ENCODE measurements at regions not wholly inside any gene's neighbourhood (a gene's known extent, or its start where the extent isn't known, plus 50 kb on each side); places are given as distances from the start of the nearest gene placed in this dataset.

DNA sequence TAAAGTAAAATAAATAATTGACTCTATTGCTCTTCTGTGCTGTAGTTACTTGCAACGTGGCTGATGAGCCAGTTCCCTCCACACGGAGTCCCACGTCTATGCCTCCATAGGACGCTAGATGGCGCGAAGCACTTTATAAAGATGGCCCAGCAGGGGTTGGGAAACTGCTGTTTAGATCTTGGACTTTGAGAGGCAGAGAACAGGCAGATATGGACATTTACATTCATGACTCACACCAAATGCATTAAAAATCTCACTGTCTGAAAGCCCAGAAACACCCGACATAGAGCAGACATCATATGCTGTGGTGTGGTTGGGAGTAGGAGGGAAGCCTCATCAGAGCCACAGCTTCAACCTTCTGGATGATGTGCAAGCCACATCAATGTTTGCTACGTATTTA, 643.1 kb upstream of the ARGLU1 start:
- TF ChIP-seq ZNF274 (IDR thresholded peaks at IDR 0.05; ENCODE audit: low read depth, low read length) = no peak
- H3K4me3 ChIP-seq (ENCODE audit: low read length) = no peak overlapping the region

DNA sequence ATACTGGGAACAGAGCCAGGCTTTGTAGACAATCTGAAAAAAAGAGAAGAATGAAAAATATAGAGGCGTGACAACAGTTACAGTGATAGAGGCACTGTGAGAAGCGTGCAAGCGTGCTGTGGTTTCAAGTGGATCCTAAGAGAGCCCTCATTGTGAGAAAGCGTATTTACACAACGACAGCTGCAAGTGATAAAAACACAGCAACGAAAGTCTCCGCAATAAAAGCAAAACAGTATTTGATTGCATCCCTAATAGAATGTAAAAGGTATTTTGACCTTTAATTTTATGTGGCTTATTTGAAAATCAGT, 642.7 kb upstream of the ARGLU1 start:
- no peak overlapping the region for H3K4me3 ChIP-seq (ENCODE audit: low read length)
- TF ChIP-seq ZNF274 (IDR thresholded peaks at IDR 0.05; ENCODE audit: low read depth, low read length) = no peak

DNA sequence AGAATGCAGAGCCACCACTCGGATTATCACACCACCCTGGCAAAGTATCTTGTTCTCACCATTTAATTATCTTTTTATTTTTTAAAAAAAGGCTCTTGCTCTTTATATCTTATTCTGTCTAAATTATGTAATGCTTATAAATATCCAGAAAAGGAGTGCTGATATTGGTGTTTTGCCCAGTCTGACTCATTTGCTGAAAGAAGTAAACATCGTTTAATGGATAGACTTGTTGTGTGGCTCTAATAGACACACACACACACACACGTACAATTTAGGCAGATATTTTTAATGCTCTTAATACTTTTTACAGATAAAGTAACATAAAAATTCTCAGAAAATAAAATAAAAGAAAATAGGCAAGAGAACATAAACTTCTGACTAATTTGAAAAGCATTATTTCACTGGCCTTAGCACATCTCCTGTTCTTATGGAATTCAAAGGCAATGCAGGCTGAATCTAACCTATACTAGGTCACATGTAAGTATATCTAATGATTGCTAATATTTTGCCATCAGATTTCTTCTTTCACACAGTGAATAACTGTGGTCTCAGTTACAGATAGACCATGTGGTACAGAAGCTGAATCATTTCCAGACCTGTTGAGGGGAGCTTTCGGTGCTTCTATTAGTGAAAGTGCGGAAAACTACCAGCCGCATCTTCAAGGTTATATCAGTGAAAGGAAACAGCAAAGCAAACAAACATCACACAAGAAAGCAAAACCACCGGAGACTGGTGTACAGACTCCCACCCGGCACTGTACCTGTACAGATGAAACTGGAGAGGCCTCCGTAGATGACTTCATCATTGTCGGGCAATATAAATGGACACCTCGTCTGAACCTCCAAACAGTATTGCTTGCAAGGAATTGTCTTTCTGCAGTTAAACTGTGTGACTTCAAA, 642.1 kb upstream of the ARGLU1 start:
- no peak overlapping the region for H3K4me3 ChIP-seq (ENCODE audit: low read length)
- TF ChIP-seq ZNF274 (IDR thresholded peaks at IDR 0.05; ENCODE audit: low read depth, low read length) = no peak

DNA sequence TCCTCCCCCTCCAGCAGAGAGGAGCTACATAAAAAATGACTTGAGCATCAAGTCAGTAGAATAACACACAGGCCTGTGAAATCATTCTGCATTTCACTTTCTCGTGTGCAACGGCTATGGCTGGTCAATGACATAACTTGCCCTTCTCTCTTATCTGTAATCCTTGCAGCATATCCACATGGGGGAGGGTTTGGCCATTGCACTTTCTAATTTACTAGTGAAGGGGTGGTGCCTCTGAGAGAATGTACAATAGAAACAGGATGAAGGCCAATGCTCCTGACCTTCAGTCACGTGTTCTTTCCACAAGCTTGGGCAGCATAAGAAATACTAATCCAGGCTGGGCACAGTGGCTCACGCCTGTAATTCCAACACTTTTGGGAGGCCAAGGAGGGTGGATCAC, 641.0 kb upstream of the ARGLU1 start:
- no peak for TF ChIP-seq ZNF274 (IDR thresholded peaks at IDR 0.05; ENCODE audit: low read depth, low read length)

DNA sequence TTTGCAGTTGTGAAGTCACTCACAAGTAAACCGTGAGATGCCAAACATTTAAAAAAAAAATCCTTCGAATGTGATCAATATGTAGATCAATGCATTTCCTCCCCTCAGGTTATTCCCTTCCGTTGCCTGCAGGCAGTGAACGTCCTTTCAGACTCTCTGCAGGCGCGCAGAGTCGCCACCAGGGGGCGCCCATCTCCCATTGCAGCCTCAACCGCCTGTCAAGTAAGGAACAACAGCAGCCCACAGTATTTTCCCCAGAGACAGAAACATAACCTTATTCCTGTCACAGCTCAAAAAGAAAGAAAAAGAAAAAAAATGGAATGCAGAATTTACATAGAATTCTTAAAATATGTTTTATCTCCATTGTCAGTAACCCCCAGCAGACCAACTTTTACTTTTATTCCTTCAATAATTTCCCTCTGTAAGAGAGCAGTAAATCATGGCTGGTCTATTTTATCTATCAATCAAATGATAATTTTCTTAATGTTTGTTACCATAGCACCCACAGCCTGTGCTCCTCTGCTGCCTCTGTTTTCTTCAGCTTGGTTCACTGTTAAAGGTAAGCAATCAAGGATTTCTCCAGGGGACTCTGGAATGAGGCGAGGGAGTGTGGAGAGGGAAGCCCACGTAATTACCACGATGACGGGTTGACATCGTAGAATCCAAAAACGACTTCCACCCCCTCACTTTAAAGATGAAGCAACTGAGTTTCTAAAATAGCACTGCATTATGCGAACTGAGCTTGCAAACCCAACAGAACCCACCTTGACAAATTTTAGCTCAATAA, 637.6 kb upstream of the ARGLU1 start:
- TF ChIP-seq ZNF274 (IDR thresholded peaks at IDR 0.05; ENCODE audit: low read depth, low read length) = no peak
- H3K4me3 ChIP-seq (ENCODE audit: low read length) = no peak overlapping the region

More for the DNA sequence above, 641.0 kb upstream of the ARGLU1 start:
- H3K4me3 ChIP-seq (ENCODE audit: low read length) = no peak overlapping the region

DNA sequence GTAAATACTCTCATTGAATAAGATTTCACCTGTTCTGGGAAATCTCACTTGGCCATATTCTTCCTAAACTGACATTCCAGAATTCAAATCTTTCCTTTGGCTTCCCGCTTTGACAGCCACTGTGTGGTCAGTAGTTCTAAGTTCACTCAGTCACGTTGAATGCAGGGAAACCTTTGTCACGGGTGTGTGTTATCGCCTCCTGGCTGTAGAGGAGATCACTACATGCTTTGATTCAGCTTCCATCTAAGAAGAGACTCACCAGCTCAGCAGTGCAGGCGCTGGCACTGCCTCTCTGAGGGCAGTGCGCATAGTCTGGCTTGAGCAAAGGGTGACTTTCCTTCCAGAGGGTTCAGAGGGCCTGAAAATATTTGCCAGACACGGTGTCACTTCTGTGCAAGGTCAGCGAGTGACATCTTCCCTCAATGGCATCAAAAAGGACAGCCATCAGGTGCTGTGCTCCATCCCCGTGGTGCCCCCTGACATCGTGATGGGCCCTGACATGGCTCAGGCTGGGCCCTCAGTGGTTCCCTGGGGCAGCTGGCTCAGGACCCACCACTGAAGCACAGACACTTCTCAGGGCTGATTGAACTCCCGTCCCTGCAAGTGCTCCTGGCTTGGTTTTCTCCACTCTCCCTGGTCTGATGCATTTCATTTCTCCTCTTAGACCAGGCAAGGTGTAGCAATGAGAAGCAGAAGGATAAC, 635.4 kb upstream of the ARGLU1 start:
- H3K4me3 ChIP-seq (ENCODE audit: low read length) = no peak overlapping the region
- TF ChIP-seq ZNF274 (IDR thresholded peaks at IDR 0.05; ENCODE audit: low read depth, low read length) = no peak

DNA sequence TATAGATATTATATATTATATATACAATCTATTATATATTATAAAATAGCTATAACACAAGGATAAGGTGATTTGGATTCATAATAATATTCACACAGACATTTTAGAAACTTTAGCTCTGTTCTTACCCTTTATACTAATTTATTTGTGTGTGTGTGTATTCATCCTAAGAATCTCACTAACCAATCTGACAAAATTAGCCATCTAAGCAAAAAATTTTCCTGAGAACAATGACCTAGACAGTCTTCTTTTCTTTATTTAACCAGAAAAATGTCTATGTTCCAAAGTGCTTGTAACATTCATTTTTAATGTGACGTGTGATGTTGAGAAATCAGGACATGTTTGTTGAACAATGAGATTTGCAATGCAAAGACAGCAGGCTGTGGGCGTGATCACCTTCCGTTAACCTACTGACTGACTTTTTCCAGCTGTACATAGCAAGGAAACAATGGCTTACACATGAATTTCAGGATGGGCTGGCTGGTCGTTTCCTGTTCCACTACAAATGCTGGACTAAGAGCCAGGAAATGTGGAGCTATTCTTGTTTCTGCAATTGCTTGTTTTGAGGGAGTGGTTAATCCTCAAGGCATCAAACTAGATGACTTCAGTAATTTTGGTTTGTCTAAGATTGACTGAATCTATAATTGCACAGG, 634.6 kb upstream of the ARGLU1 start:
- no peak overlapping the region for H3K4me3 ChIP-seq (ENCODE audit: low read length)

DNA sequence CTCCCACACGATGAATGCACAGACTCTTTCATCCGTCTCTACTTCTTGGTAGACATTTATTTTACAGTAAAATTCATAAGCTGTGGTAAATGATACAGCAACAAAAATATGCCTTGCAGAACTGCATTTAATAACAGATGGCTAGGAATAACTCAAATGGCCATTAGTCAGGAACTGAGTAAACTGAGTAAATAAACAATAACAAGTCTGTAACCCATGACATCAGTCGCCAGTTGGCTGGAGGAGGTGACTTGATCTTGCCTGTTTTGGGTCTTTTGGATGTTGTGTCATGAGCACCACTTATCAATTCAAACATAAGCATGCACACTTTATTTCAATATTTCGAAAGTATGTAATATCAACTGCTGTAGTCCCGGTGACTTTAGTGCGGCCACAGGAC, 632.6 kb upstream of the ARGLU1 start:
- TF ChIP-seq ZNF274 (IDR thresholded peaks at IDR 0.05; ENCODE audit: low read depth, low read length) = no peak
- no peak overlapping the region for H3K4me3 ChIP-seq (ENCODE audit: low read length)

More for the DNA sequence above, 634.6 kb upstream of the ARGLU1 start:
- TF ChIP-seq ZNF274 (IDR thresholded peaks at IDR 0.05; ENCODE audit: low read depth, low read length) = no peak

DNA sequence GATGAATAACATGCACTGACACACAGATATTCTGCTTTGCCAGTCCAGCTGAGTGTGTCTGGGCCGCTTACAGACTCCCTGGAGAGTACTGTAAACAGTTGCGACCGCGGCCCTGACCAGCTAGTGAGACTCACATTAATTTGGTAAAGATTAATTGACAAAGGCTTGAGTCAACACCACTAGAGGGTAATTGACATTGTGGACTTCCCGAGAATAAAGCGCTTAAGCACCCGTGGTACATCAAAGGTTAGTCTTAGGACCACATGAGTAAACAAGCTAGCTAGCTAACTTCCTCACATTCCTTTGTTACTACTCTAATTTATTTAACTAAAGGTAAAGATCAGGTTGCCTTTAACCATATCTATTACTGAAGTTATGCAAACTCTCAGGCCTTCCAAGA, 624.4 kb upstream of the ARGLU1 start:
- no peak for TF ChIP-seq ZNF274 (IDR thresholded peaks at IDR 0.05; ENCODE audit: low read depth, low read length)
- H3K4me3 ChIP-seq (ENCODE audit: low read length) = no peak overlapping the region

DNA sequence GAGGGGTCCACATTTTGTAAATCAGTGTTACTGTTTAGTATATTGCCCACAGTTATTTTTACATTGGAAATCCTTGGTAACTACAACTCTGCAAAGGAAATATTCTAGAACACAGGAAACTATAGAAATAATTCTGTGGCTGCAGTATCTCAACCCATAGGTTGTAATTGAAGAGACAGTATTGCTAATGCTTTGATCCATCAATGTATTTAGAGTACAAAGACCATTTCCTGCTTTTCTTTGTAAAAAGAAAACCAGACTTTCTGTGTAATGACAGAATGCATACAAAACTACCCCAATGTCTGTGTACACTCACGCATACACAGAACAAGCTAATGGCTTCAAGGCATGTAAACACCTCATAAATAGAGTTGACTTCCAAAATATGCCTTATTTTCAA, 622.1 kb upstream of the ARGLU1 start:
- no peak for TF ChIP-seq ZNF274 (IDR thresholded peaks at IDR 0.05; ENCODE audit: low read depth, low read length)
- no peak overlapping the region for H3K4me3 ChIP-seq (ENCODE audit: low read length)

DNA sequence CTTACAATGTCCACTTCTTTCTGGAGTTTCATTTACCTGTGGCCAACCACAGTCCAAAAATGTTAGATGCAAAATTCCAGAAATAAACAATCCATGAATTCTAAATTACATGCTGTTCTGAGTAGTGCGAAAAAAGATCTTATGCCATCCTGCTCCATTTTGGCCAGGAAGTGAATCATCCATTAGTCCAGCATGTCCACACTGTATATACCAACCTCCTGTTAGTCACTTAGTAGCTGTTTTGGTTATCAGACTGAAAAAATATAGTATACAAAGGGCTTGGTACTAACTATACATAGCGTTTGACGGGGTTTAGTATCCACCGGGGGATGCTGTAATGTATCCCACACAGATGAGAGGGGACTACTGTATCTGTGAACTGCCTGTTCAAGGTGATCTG, 618.0 kb upstream of the ARGLU1 start:
- no peak for TF ChIP-seq ZNF274 (IDR thresholded peaks at IDR 0.05; ENCODE audit: low read depth, low read length)
- no peak overlapping the region for H3K4me3 ChIP-seq (ENCODE audit: low read length)

DNA sequence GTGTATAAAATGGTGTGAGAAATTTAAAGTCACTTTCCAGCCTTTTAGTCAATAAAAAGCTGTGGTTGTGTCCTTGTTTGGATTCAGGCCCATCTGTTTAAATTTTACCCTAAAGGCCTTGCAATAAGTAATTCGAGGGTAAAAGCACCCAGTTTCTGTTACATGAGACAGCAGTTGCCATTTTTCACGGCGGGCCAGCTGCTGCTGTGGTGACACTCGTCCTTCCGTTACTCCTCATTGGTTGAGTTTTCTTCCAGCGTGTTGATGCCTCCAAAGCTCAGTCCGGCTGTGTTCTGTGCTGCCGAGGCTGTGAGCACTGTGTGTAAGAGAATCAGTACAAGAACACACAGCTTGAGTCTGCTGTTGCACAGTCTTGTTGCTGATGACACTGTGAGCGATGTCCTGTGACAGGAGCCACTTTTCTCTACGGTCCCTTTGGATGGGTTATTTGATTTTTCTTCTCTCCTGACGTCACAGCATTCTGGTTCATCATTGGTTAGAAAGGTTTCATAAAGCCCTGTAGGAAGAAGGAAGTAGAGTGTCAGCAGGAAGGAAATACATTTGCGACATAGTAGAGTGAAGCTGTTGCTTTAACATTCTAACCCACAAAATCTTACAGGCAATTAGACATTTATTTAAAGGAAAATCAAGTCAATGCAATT, 602.5 kb upstream of the ARGLU1 start:
- no peak for TF ChIP-seq ZNF274 (IDR thresholded peaks at IDR 0.05; ENCODE audit: low read depth, low read length)
- H3K4me3 ChIP-seq (ENCODE audit: low read length) = no peak overlapping the region

DNA sequence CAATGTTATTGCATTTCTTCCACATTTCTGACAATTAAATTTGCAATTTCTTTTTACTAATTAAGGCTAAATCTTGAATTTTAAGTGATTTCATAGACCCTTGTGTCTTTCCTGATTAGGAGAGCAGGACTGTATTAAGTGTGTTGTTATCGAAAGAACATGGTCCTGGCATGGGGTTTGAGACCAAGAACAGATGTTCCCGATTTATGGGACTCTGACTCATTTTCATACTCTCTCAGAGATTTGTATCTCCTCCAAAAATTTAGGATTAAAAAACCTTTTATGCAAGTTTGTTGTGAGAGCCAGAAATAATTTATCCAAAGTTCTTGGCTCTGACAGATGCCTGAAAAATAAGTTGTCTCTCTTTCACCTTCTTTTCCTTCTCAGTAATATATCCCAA, 589.3 kb upstream of the ARGLU1 start:
- no peak overlapping the region for H3K4me3 ChIP-seq (ENCODE audit: low read length)
- no peak for TF ChIP-seq ZNF274 (IDR thresholded peaks at IDR 0.05; ENCODE audit: low read depth, low read length)

DNA sequence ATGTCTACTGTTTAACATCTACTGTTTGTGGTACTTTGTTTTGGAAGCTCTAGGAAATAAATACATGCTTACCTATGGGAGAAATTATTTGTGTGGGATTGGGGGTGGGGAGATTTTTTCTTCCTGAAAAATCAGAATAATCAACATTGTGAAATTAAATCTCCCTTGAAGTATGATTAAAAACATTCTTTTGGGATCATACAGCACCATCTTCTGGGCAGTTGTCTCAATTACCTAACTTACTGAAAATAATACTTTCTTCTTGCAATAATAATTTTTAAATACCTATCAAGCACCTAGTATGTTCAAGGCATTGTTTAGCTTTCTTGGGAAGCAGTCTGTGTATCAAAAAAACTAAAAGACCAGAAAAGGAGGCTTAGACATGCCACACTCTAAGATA, 576.5 kb upstream of the ARGLU1 start:
- TF ChIP-seq ZNF274 (IDR thresholded peaks at IDR 0.05; ENCODE audit: low read depth, low read length) = no peak
- no peak overlapping the region for H3K4me3 ChIP-seq (ENCODE audit: low read length)
